PC-9 (cell line): ENCODE measurements at regions not wholly inside any gene's neighbourhood (a gene's known extent, or its start where the extent isn't known, plus 50 kb on each side); places are given as distances from the start of the nearest gene placed in this dataset.

Experiments
- BruUV-seq: library from RNA; stranded (reverse); fragments of 400-500 nt; replicated peaks from 2 replicates; lab custom pipeline; 2021; lab: Mats Ljungman, UMichigan
- CTCF ChIA-PET: fragments of 300-600 bp; sonication (Branson Sonifier 250); formaldehyde crosslinking; loops from one replicate; lab custom pipeline; 2022; ENCODE audit warnings: antibody characterized with exemption; lab: Charles Lee
- POLR2A ChIA-PET: fragments of 300-600 bp; sonication (Branson Sonifier 250); formaldehyde crosslinking; loops from one replicate; lab custom pipeline; 2022; ENCODE audit warnings: antibody characterized with exemption; ENCODE audit not compliant: unreplicated experiment; lab: Charles Lee
- DNase-seq, 2 experiments: peaks; one replicate each; pipeline versions ENCODE4 v3.0.0 to v3.0.0-alpha.2; 2015 to 2022; ENCODE audit warnings: mixed read lengths in 1 of 2
- H2AFZ ChIP-seq: fragments of 200-600 bp; sonication (generic); 2 replicates; pipeline ENCODE4 v1.8.1; 2017; ENCODE audit warnings: antibody characterized with exemption
- H3F3A ChIP-seq: fragments of 200-600 bp; sonication (generic); 2 replicates; pipeline ENCODE4 v1.8.1; 2017; ENCODE audit warnings: antibody characterized with exemption, mild to moderate bottlenecking, low read depth; ENCODE audit not compliant: insufficient read depth
- H3K27ac ChIP-seq: fragments of 200-600 bp; sonication (generic); 2 replicates; pipeline ENCODE4 v1.6.1; 2016; ENCODE audit warnings: mixed run types
- H3K27me3 ChIP-seq: fragments of 200-600 bp; sonication (generic); 2 replicates; pipeline ENCODE4 v1.6.1; 2016; ENCODE audit warnings: low read depth, mixed run types; ENCODE audit not compliant: insufficient read depth
- H3K36me3 ChIP-seq: fragments of 200-600 bp; sonication (generic); 2 replicates; pipeline ENCODE4 v1.6.1; 2016; ENCODE audit warnings: low read depth, mixed run types
- H3K4me1 ChIP-seq: fragments of 200-600 bp; sonication (generic); replicated peaks from 2 replicates; pipeline ENCODE4 v1.6.1; 2016; ENCODE audit warnings: mixed run types; ENCODE audit not compliant: insufficient read depth
- H3K4me2 ChIP-seq: fragments of 200-600 bp; sonication (generic); 2 replicates; pipeline ENCODE4 v1.6.1; 2017; ENCODE audit warnings: mixed run types
- H3K4me3 ChIP-seq: fragments of 200-600 bp; sonication (generic); 2 replicates; pipeline ENCODE4 v1.6.1; 2016; ENCODE audit warnings: mixed run types
- H3K79me2 ChIP-seq: fragments of 200-600 bp; sonication (generic); 2 replicates; pipeline ENCODE4 v1.6.1; 2017; ENCODE audit warnings: low read depth, mixed run types
- H3K9me2 ChIP-seq: fragments of 200-600 bp; sonication (generic); 2 replicates; pipeline ENCODE4 v1.8.1; 2017; ENCODE audit warnings: mild to moderate bottlenecking; ENCODE audit not compliant: insufficient read depth
- H3K9me3 ChIP-seq: fragments of 200-600 bp; sonication (generic); 2 replicates; pipeline ENCODE4 v1.8.1; 2016; ENCODE audit warnings: low read depth; ENCODE audit not compliant: insufficient read depth
- H4K20me1 ChIP-seq: fragments of 200-600 bp; sonication (generic); 2 replicates; pipeline ENCODE4 v1.8.1; 2017; ENCODE audit not compliant: insufficient read depth
- EZH2 ChIP-seq: fragments of 200-600 bp; sonication (generic); IDR thresholded peaks from 2 replicates; pipeline ENCODE4 v1.8.0; 2017; ENCODE audit warnings: antibody characterized with exemption, low read depth
- intact Hi-C: fragments of 100-400 bp; cut with micrococcal nuclease; formaldehyde crosslinking; loops from one replicate; pipeline ENCODE4 v1.10.0; 2022; ENCODE audit not compliant: unreplicated experiment
- TF ChIP-seq, protein P1 (sequence below): fragments of 200-600 bp; sonication (generic); conservative IDR thresholded peaks from 2 replicates; pipeline ENCODE4 v1.6.1; 2017; ENCODE audit warnings: mixed run types, antibody characterized with exemption, mild to moderate bottlenecking, moderate library complexity

DNA sequence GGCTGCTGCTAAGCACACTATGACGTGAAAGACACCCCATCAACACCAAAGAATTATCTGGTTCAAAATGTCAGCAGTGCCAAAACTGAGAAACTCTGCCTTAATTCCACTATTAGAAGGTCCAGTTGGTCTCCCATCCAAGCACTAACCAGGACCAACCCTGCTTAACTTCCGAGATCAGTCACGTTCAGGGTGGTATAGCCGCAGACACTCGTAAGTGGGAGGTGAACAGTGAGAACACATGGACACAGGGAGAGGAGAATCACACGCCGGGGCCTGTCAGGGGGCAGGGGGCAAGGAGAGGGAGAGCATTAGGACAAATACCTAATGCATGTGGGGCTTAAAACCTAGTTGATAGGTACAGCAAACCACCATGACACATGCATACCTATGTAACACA lies 83.4 kb downstream of the C13orf42 start:
- Histone ChIP-seq H3K9me3 (no peaks in the 10 kb centered on the region), H4K20me1 (no peaks in the 10 kb centered on the region)
- POLR2A ChIA-PET, result no interaction called here

DNA sequence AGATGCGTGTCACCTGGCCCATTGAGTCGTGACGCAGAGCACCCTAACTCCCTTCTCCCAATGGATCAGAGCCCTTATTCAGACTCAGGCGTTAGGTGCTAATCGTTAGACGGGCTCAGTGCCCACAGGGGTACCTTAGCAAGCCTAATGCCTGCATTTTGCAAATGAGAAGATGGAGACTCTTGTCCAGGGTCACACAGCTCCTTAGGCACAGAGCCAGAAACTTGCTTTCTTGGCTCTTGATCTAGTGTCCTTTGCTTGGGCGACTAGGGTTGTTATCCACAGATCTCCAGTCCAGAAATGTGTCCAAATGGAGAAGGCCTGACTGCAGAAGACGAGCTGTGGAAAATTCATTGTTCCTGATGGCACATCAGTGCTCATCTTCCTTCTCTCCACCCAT lies 85.1 kb downstream of the C13orf42 start:
- Histone ChIP-seq H3K9me2 (no peaks in the 10 kb centered on the region), H3K9me3 (no peaks in the 10 kb centered on the region), H3K79me2 (no peaks in the 10 kb centered on the region), H3K36me3 (no peaks in the 10 kb centered on the region), H3K4me2 (no peak overlapping the region), H3K27me3 (peaks cover 20% of the 10 kb centered on the region), H3K4me1 (no peaks in the 10 kb centered on the region), H3K27ac (no peak overlapping the region), H3K4me3 (no peak overlapping the region), H4K20me1 (no peaks in the 10 kb centered on the region), H2AFZ (no peak overlapping the region), H3F3A (no peaks in the 10 kb centered on the region)
- TF ChIP-seq, protein P1, sequence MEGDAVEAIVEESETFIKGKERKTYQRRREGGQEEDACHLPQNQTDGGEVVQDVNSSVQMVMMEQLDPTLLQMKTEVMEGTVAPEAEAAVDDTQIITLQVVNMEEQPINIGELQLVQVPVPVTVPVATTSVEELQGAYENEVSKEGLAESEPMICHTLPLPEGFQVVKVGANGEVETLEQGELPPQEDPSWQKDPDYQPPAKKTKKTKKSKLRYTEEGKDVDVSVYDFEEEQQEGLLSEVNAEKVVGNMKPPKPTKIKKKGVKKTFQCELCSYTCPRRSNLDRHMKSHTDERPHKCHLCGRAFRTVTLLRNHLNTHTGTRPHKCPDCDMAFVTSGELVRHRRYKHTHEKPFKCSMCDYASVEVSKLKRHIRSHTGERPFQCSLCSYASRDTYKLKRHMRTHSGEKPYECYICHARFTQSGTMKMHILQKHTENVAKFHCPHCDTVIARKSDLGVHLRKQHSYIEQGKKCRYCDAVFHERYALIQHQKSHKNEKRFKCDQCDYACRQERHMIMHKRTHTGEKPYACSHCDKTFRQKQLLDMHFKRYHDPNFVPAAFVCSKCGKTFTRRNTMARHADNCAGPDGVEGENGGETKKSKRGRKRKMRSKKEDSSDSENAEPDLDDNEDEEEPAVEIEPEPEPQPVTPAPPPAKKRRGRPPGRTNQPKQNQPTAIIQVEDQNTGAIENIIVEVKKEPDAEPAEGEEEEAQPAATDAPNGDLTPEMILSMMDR, result no peak
- TF ChIP-seq EZH2, result no peak
- intact Hi-C loops, result no loop called here
- CTCF ChIA-PET, result no interaction called here
- POLR2A ChIA-PET, result no interaction called here
- no TSS peak for BruUV-seq
- DNase-seq, result no peak

More for the DNA sequence above, 83.4 kb downstream of the C13orf42 start:
- Histone ChIP-seq H3K4me3 (no peak overlapping the region), H2AFZ (no peak overlapping the region), H3K4me2 (no peak overlapping the region), H3K4me1 (no peaks in the 10 kb centered on the region), H3K27me3 (peaks cover 16% of the 10 kb centered on the region; the same call in 1 of the 2 replicates), H3F3A (no peaks in the 10 kb centered on the region), H3K36me3 (no peaks in the 10 kb centered on the region), H3K9me2 (no peaks in the 10 kb centered on the region), H3K27ac (no peak overlapping the region), H3K79me2 (no peaks in the 10 kb centered on the region)
- TF ChIP-seq, protein P1, result no peak
- TF ChIP-seq EZH2, result no peak
- no peak for DNase-seq
- intact Hi-C loops, result no loop called here
- BruUV-seq, result no TSS peak
- CTCF ChIA-PET, result no interaction called here

DNA sequence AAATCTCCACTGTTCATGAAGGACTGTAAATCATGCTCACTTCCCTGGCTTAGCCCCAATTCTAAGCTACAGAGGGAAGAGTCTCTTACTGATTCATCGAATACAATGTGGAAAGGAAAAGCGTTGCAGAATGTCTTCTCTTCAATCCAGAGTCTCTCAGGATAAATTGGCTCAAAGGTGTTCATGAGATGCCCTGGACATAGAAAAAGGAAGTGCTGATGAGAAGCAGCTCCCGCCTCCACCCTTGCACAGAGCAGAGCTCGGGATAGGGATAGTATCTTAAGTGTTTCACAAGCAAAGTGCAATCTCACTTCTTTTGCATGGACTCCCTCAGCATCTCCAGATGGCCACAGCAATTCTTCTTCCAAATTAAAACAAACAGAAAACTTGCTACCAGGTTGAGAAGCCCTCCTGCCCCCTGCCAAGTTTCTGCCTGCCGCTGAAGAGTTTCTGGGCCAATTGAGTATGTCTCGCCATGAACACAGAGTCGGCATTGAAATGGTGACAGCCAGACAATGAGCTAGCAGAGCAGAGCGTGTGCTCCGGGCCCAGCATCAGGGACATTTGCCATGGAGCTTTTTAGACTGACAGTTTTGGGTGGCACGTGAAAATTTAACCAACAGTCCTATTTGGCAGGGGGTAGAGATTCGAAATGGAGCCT lies 85.7 kb downstream of the C13orf42 start:
- Histone ChIP-seq H3K79me2 (no peaks in the 10 kb centered on the region), H2AFZ (no peak overlapping the region), H4K20me1 (no peaks in the 10 kb centered on the region), H3K36me3 (no peaks in the 10 kb centered on the region), H3K9me2 (no peaks in the 10 kb centered on the region), H3K4me3 (no peak overlapping the region), H3F3A (no peaks in the 10 kb centered on the region), H3K4me1 (no peaks in the 10 kb centered on the region), H3K27me3 (peaks cover 20% of the 10 kb centered on the region), H3K4me2 (no peak overlapping the region), H3K9me3 (no peaks in the 10 kb centered on the region), H3K27ac (no peak overlapping the region)
- DNase-seq, result no peak
- intact Hi-C loops, result no loop called here
- CTCF ChIA-PET, result no interaction called here
- TF ChIP-seq, protein P1, result no peak
- TF ChIP-seq EZH2, result no peak
- POLR2A ChIA-PET, result no interaction called here
- no TSS peak for BruUV-seq
